HL-60 (cell line): ENCODE measurements at regions not wholly inside any gene's neighbourhood (a gene's known extent, or its start where the extent isn't known, plus 50 kb on each side); places are given as distances from the start of the nearest gene placed in this dataset.

Experiments used
- DNase-seq, 2 experiments: peaks; one replicate each; pipeline ENCODE4 v3.0.0-alpha.2; 2010 to 2020; ENCODE audit warnings: low read depth in 1 of 2, low spot score in 1 of 2
- H3K27ac ChIP-seq: fragments of 250-450 bp; sonication (Bioruptor Pico); replicated peaks from 2 replicates; pipeline ENCODE4 v1.5.1; 2020; ENCODE audit warnings: mild to moderate bottlenecking, moderate library complexity
- H3K27me3 ChIP-seq: fragments of 250-450 bp; sonication (Bioruptor Pico); 2 replicates; pipeline ENCODE4 v1.5.1; 2021; ENCODE audit warnings: mild to moderate bottlenecking, moderate library complexity; ENCODE audit not compliant: insufficient read depth, poor library complexity, severe bottlenecking
- H3K4me3 ChIP-seq: replicated peaks from 2 replicates; pipeline ENCODE4 v1.5.1; 2011; ENCODE audit warnings: mild to moderate bottlenecking, control low read depth, low read length; ENCODE audit not compliant: insufficient read depth
- CTCF ChIP-seq: IDR thresholded peaks from one replicate; pipeline ENCODE4 v1.5.1; 2011; ENCODE audit warnings: low read length, control low read depth, inconsistent platforms; ENCODE audit not compliant: insufficient read depth
- GABPA ChIP-seq: IDR thresholded peaks from 2 replicates; pipeline ENCODE4 v1.6.1; 2012; ENCODE audit warnings: low read depth
- POLR2AphosphoS5 ChIP-seq: IDR thresholded peaks from 2 replicates; pipeline ENCODE4 v1.6.1; 2012; ENCODE audit warnings: low read depth
- REST ChIP-seq: IDR thresholded peaks from 2 replicates; pipeline ENCODE4 v1.6.1; 2012; ENCODE audit warnings: low read depth; ENCODE audit not compliant: insufficient replicate concordance
- SPI1 ChIP-seq: IDR thresholded peaks from 2 replicates; pipeline ENCODE4 v1.6.1; 2012; ENCODE audit warnings: low read depth, mild to moderate bottlenecking, borderline replicate concordance

DNA sequence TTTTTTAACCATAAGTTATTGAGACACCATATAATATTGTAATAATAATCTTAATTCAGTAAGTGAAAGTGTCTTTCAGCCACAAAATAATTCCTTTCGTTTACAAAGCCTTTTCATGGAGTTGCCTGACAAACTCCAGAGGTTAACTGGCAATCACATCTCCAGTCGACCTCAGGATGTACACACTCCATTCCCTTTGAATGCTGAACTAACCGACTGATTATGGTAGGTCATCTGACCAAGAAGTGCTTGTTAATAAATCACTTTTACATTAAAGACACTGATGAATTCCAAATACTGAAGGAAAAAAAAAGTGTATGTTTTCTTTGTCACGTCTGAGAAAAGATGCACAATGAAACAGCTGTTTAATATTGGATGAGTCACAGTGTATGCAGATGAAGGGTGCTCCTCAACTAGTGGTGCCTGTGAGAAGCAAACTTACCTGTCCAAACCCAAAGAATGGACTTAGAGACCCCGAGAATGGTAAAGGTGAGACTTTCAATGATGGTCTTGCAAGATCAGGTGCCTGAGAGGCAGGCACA, 348.1 kb upstream of the VWC2 start:
- DNase-seq = no peak
- H3K27ac ChIP-seq = no peak overlapping the region
- H3K4me3 ChIP-seq = no peak overlapping the region
- H3K27me3 ChIP-seq = no peaks in the 10 kb centered on the region
- TF ChIP-seq SPI1 (no peak), POLR2AphosphoS5 (no peak), REST (no peak), GABPA (no peak), CTCF (no peak)

- Histone ChIP-seq H3K27me3 (no peaks in the 10 kb centered on the region), H3K27ac (no peak overlapping the region), H3K4me3 (no peak overlapping the region)
- no peak for DNase-seq
- no peak for TF ChIP-seq SPI1
- no peak for TF ChIP-seq GABPA
- no peak for TF ChIP-seq CTCF
- no peak for TF ChIP-seq POLR2AphosphoS5
Measured at GRCh38 chr7:49432254-49432653, 341.2 kb upstream of the VWC2 start.

- TF ChIP-seq CTCF (no peak), SPI1 (no peak), GABPA (no peak), POLR2AphosphoS5 (no peak), REST (no peak)
- H3K4me3 ChIP-seq = no peak overlapping the region
- no peaks in the 10 kb centered on the region for H3K27me3 ChIP-seq
- no peak for DNase-seq
- no peak overlapping the region for H3K27ac ChIP-seq
Measured at GRCh38 chr7:49433794-49434193, 339.6 kb upstream of the VWC2 start.

DNA sequence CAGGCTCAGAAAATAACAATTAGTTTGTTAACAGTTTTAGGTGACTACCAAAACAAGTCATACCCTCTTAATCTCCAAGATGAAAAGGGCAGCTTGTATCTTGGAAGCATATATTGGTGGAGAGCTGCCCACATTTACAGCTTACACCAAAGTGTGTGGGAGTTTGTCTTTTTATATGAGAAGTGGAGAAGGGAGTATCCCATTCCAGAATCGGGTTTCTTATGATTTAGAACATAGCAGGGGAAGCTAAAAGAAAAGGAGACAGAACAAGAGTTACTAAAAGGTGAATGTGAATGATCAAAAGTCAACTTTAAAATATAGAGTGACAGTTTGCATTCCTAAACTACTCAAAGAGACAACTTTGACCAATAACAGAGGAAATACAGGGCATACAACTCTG, 338.6 kb upstream of the VWC2 start:
- no peak overlapping the region for H3K4me3 ChIP-seq
- H3K27me3 ChIP-seq = no peaks in the 10 kb centered on the region
- TF ChIP-seq CTCF (no peak), POLR2AphosphoS5 (no peak), SPI1 (no peak), REST (no peak), GABPA (no peak)
- H3K27ac ChIP-seq = no peak overlapping the region
- DNase-seq = no peak
